ENCODE measurements at regions not wholly inside any gene's neighbourhood (a gene's known extent, or its start where the extent isn't known, plus 50 kb on each side); places are given as distances from the start of the nearest gene placed in this dataset.

- H3K4me3 ChIP-seq (replicated peaks; ENCODE audit: low read depth, low read length): peak overlapping the region; percentile 56
- no peak for DNase-seq (ENCODE audit: low read depth)
- TF ChIP-seq, protein P1, sequence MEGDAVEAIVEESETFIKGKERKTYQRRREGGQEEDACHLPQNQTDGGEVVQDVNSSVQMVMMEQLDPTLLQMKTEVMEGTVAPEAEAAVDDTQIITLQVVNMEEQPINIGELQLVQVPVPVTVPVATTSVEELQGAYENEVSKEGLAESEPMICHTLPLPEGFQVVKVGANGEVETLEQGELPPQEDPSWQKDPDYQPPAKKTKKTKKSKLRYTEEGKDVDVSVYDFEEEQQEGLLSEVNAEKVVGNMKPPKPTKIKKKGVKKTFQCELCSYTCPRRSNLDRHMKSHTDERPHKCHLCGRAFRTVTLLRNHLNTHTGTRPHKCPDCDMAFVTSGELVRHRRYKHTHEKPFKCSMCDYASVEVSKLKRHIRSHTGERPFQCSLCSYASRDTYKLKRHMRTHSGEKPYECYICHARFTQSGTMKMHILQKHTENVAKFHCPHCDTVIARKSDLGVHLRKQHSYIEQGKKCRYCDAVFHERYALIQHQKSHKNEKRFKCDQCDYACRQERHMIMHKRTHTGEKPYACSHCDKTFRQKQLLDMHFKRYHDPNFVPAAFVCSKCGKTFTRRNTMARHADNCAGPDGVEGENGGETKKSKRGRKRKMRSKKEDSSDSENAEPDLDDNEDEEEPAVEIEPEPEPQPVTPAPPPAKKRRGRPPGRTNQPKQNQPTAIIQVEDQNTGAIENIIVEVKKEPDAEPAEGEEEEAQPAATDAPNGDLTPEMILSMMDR (IDR thresholded peaks at IDR 0.05; ENCODE audit: low read length, missing control alignments): no peak
These were observed 114.8 kb upstream of the SERTAD2 start for GRCh38 chr2:64768491-64769005.

DNA sequence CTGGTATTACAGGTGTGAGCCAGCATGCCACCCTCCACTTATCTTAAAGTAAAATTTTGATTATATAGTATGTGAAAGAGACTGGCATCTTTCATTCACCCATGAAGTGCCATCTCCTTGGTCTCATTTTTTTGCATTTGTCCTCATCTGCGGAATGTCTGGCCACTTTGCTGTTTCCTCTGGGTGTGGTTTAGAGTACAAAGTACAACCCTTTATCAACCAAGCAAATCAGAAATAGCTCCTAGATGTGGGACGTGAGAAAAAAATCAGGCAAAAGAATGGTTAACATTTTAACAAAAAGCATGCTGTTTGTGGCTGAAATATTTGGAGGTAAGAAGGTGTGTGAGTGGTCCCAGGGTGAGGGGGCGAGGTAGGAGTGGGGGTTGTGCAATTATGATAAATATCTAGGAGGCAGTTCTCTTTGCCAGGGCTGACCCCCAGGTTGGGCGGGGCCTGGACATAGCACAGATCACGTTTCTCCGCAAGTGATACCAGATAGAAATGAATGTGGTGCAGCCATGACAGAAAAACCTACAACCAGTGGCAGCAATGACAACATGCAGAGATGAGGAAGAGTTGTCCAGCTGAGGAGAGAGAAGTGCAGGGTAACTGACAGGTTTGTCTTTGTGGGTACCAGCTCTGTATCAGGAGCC lies 115.8 kb upstream of the SERTAD2 start:
- H3K4me3 ChIP-seq (replicated peaks; ENCODE audit: low read depth, low read length): no peak overlapping the region
- TF ChIP-seq, protein P1 (IDR thresholded peaks at IDR 0.05; ENCODE audit: low read length, missing control alignments): no peak
- no peak for DNase-seq (ENCODE audit: low read depth)

DNA sequence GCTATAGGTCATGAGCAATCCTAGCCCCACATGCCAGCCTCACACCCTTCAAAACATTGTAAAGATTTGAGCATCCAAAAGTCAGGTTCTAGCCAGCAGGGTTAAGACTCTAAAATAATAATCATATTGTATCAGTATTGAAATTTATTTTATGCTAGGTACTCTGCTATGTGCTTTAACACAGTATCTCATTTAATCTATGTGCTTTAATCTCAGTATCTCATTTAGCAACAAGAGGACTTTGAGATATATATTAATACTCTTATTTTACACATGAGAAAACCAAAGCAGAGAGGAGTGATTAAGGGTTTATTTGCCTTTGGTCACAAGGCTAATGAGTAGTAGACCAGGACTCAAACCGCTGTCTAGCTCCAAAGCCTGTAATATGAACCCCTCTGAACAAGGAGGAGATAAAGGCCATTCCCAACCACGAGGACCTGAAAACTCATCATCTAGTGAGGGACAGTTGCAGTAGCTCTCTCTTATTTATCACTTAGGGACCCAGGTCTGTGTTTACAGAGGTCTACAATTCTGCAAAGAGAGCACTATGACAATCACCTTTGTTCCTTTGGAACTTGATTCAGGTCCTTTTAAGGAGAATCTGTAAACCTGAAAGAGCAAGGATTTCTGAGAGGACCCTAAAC lies 116.5 kb upstream of the SERTAD2 start:
- TF ChIP-seq, protein P1 (IDR thresholded peaks at IDR 0.05; ENCODE audit: low read length, missing control alignments): no peak
- no peak overlapping the region for H3K4me3 ChIP-seq (replicated peaks; ENCODE audit: low read depth, low read length)
- no peak for DNase-seq (ENCODE audit: low read depth)

DNA sequence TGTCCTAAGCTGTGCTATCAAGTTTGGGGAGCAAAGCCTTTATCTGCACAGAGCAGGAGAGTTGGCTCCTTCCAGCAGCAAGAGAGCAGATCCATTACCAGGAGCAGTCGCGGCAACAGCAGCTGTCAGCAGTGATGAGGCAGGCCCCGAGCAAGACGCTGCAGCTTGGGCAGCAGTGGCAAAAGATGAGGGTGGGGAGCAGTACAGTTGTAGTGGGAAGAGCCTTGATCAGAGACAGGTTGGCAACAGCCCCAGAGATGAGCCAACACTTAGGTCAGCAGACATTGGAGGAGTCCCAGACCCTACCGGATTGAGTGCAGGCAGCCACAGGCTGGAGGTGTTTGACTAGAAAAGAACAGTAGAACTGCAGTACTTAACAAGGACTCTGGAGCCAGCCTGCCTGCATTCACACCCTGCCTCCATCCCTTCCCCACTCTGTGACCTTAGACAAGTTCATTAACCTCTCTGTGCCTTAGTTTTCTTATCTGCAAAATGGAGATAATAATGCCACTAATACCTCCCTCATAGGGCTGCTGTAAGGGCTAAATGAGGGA lies 117.1 kb upstream of the SERTAD2 start:
- peak; percentile 84 for DNase-seq (ENCODE audit: low read depth)
- TF ChIP-seq, protein P1 (IDR thresholded peaks at IDR 0.05; ENCODE audit: low read length, missing control alignments): peak; percentile 5
- no peak overlapping the region for H3K4me3 ChIP-seq (replicated peaks; ENCODE audit: low read depth, low read length)

DNA sequence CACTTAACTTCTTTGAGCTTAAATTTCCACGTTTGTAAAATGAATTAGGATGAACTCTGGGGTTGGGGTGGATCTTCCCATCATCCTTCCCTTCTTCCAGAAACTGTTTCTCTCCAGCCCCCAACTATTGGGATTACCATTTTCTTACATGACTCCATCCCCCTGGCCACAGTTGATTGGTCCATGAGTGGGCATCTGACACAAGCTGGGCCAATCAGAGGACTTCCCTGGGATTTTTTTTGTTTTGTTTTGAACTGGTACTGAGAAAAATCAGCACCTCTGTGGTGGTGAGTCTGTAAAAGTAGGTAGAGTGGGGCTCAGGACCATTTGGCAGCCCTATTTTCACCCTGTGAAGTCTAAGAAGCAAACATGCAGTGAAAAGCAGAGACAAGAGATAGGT lies 118.0 kb upstream of the SERTAD2 start:
- TF ChIP-seq, protein P1 (IDR thresholded peaks at IDR 0.05; ENCODE audit: low read length, missing control alignments): no peak
- no peak overlapping the region for H3K4me3 ChIP-seq (replicated peaks; ENCODE audit: low read depth, low read length)
- DNase-seq (ENCODE audit: low read depth): no peak

DNA sequence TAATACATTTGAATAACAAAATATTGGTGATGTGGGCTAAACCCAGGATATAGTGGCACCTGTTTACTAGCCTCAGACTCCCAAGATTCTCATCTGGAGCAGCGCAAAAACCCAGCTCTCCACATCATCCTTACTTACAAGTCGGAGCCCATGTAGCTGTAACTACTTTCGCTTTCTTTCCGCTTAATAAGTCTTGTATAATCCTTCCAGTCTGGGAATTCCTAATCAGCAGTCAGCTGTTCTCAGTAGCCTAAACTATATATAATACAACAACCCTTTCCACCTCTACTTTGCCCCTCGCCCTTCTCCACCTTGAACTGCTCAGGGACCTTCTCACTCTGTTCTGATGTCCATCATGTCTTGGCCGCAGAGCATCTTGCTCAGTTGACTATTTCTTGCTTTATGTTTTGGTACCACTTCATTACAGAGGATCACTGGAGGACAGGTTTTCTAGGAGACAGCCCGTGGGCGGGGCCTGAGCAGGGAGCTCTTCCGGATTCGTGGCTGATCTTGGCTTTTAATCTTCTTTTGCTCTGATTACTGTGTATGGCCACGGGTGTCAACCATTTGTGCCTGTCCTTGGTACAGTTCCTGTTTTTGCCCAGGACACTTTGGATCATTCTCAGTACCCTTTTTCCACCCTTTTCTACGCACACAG lies 119.9 kb upstream of the SERTAD2 start:
- no peak overlapping the region for H3K4me3 ChIP-seq (replicated peaks; ENCODE audit: low read depth, low read length)
- TF ChIP-seq, protein P1 (IDR thresholded peaks at IDR 0.05; ENCODE audit: low read length, missing control alignments): no peak
- no peak for DNase-seq (ENCODE audit: low read depth)

All from fibroblast of pulmonary artery (primary cell).